ENCODE measurements at regions not wholly inside any gene's neighbourhood (a gene's known extent, or its start where the extent isn't known, plus 50 kb on each side); places are given as distances from the start of the nearest gene placed in this dataset.

DNA sequence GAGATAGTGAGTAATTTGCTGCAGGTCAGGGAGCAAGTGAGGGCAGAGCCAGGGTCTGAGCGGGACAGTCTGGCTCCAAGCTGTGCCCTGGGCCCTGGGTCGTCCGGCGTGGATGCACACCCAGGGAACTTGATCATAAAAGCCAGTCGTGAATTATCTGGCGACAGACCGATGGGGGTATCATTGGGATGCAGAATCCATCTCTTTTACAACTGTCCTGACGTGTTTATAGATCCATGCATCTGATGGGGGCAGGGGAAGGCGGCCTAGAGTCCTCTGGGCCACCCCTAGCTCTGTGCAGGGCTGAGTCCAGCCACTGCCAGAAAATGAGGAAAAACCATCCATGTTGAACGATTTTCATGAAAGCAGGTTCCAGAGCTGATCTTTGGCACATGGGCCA lies 332.8 kb downstream of the C16orf95 start:
- TF ChIP-seq RAD21 (conservative IDR thresholded peaks at IDR 0.05 in 1 of 2, IDR thresholded peaks at IDR 0.05 in 1 of 2) (no peak), MYC (IDR thresholded peaks at IDR 0.05; ENCODE audit: borderline replicate concordance, low read length) (no peak), CBX8 (IDR thresholded peaks at IDR 0.05) (no peak), JUNB (IDR thresholded peaks at IDR 0.05) (no peak), RCOR1 (IDR thresholded peaks at IDR 0.05; ENCODE audit: low read depth, low read length) (no peak)
- TF ChIP-seq, protein P1, sequence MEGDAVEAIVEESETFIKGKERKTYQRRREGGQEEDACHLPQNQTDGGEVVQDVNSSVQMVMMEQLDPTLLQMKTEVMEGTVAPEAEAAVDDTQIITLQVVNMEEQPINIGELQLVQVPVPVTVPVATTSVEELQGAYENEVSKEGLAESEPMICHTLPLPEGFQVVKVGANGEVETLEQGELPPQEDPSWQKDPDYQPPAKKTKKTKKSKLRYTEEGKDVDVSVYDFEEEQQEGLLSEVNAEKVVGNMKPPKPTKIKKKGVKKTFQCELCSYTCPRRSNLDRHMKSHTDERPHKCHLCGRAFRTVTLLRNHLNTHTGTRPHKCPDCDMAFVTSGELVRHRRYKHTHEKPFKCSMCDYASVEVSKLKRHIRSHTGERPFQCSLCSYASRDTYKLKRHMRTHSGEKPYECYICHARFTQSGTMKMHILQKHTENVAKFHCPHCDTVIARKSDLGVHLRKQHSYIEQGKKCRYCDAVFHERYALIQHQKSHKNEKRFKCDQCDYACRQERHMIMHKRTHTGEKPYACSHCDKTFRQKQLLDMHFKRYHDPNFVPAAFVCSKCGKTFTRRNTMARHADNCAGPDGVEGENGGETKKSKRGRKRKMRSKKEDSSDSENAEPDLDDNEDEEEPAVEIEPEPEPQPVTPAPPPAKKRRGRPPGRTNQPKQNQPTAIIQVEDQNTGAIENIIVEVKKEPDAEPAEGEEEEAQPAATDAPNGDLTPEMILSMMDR (IDR thresholded peaks at IDR 0.05), result no peak
- TF ChIP-seq, protein P2, sequence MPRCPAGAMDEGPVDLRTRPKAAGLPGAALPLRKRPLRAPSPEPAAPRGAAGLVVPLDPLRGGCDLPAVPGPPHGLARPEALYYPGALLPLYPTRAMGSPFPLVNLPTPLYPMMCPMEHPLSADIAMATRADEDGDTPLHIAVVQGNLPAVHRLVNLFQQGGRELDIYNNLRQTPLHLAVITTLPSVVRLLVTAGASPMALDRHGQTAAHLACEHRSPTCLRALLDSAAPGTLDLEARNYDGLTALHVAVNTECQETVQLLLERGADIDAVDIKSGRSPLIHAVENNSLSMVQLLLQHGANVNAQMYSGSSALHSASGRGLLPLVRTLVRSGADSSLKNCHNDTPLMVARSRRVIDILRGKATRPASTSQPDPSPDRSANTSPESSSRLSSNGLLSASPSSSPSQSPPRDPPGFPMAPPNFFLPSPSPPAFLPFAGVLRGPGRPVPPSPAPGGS (IDR thresholded peaks at IDR 0.05), result no peak
- TF ChIP-seq, protein P3, sequence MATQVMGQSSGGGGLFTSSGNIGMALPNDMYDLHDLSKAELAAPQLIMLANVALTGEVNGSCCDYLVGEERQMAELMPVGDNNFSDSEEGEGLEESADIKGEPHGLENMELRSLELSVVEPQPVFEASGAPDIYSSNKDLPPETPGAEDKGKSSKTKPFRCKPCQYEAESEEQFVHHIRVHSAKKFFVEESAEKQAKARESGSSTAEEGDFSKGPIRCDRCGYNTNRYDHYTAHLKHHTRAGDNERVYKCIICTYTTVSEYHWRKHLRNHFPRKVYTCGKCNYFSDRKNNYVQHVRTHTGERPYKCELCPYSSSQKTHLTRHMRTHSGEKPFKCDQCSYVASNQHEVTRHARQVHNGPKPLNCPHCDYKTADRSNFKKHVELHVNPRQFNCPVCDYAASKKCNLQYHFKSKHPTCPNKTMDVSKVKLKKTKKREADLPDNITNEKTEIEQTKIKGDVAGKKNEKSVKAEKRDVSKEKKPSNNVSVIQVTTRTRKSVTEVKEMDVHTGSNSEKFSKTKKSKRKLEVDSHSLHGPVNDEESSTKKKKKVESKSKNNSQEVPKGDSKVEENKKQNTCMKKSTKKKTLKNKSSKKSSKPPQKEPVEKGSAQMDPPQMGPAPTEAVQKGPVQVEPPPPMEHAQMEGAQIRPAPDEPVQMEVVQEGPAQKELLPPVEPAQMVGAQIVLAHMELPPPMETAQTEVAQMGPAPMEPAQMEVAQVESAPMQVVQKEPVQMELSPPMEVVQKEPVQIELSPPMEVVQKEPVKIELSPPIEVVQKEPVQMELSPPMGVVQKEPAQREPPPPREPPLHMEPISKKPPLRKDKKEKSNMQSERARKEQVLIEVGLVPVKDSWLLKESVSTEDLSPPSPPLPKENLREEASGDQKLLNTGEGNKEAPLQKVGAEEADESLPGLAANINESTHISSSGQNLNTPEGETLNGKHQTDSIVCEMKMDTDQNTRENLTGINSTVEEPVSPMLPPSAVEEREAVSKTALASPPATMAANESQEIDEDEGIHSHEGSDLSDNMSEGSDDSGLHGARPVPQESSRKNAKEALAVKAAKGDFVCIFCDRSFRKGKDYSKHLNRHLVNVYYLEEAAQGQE (IDR thresholded peaks at IDR 0.05), result no peak
- TF ChIP-seq, protein P4, sequence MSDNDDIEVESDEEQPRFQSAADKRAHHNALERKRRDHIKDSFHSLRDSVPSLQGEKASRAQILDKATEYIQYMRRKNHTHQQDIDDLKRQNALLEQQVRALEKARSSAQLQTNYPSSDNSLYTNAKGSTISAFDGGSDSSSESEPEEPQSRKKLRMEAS (IDR thresholded peaks at IDR 0.05), result no peak

Data from A549 (cell line).